GM19324 (cell line): ENCODE measurements at regions not wholly inside any gene's neighbourhood (a gene's known extent, or its start where the extent isn't known, plus 50 kb on each side); places are given as distances from the start of the nearest gene placed in this dataset.
"Not testable (repeated sequence)": the region's sequence is repeated elsewhere in the genome, so short reads cannot be mapped to it uniquely, and the experiment has no call there.

Experiments used
- ATAC-seq: cut with Tn5 transposase; IDR thresholded peaks from one replicate; pipeline ENCODE4 v1.9.1; 2021; ENCODE audit warnings: mild to moderate bottlenecking, moderate library complexity; ENCODE audit not compliant: unreplicated experiment, low FRiP score

GRCh38 chr21:31609081-31609480 lies 50.4 kb upstream of the SOD1 start:
- ATAC-seq: no peak

- no peak for ATAC-seq
Observed at GRCh38 chr21:31607791-31608190, 51.7 kb upstream of the SOD1 start.

GRCh38 chr21:31606081-31606874 lies 53.2 kb upstream of the SOD1 start:
- no peak for ATAC-seq

GRCh38 chr21:31604591-31605190 lies 54.8 kb upstream of the SOD1 start:
- peak; percentile 63 for ATAC-seq

- ATAC-seq: no peak
Observed at GRCh38 chr21:31599563-31599962, 59.9 kb upstream of the SOD1 start.

GRCh38 chr21:31599013-31599412 lies 60.5 kb upstream of the SOD1 start:
- no peak for ATAC-seq

- no peak for ATAC-seq
Observed at GRCh38 chr21:31597683-31598082, 61.8 kb upstream of the SOD1 start.

GRCh38 chr21:31596055-31596454 lies 63.4 kb upstream of the SOD1 start:
- no peak for ATAC-seq

GRCh38 chr21:31594726-31595125 lies 64.8 kb upstream of the SOD1 start:
- no peak for ATAC-seq

GRCh38 chr21:31594279-31594678 lies 65.2 kb upstream of the SOD1 start:
- ATAC-seq: no peak

GRCh38 chr21:31592963-31593560 lies 66.4 kb upstream of the SOD1 start:
- ATAC-seq: no peak

- no peak for ATAC-seq
Observed at GRCh38 chr21:31592516-31592915, 67.0 kb upstream of the SOD1 start.

GRCh38 chr21:31589820-31590219 lies 69.7 kb upstream of the SOD1 start:
- ATAC-seq: no peak

GRCh38 chr21:31586118-31586517 lies 73.4 kb upstream of the SOD1 start:
- ATAC-seq: no peak

- not testable (repeated sequence) for ATAC-seq
Observed at GRCh38 chr21:31583937-31584336, 75.6 kb upstream of the SOD1 start.

- no peak for ATAC-seq
Observed at GRCh38 chr21:31583498-31583897, 76.0 kb upstream of the SOD1 start.

GRCh38 chr21:31580866-31581276 lies 78.6 kb upstream of the SOD1 start:
- ATAC-seq: peak; percentile 63

GRCh38 chr21:31577271-31577670 lies 82.2 kb upstream of the SOD1 start:
- ATAC-seq: no peak

- ATAC-seq: no peak
Observed at GRCh38 chr21:31576428-31576827, 83.1 kb upstream of the SOD1 start.

- no peak for ATAC-seq
Observed at GRCh38 chr21:31573217-31573616, 86.3 kb upstream of the SOD1 start.

- ATAC-seq: no peak
Observed at GRCh38 chr21:31571879-31572278, 87.6 kb upstream of the SOD1 start.
